GM23338 (cell line): ENCODE measurements at regions not wholly inside any gene's neighbourhood (a gene's known extent, or its start where the extent isn't known, plus 50 kb on each side); places are given as distances from the start of the nearest gene placed in this dataset.

Experiments
- ATAC-seq: fragments of 200-7000 bp; cut with Tn5 transposase; 3 replicates; pipeline ENCODE4 v1.9.1; 2020
- DNase-seq: peaks from one replicate; pipeline ENCODE4 v3.0.0-alpha.2; 2015; ENCODE audit warnings: low spot score
- H2AFZ ChIP-seq: fragments of 200-600 bp; sonication (generic); 2 replicates; pipeline ENCODE4 v1.8.0; 2016; ENCODE audit warnings: antibody characterized with exemption, mild to moderate bottlenecking, moderate library complexity
- H3F3A ChIP-seq: fragments of 200-600 bp; sonication (generic); replicated peaks from 2 replicates; pipeline ENCODE4 v1.8.0; 2017; ENCODE audit warnings: antibody characterized with exemption, mixed run types, low read depth
- H3K27ac ChIP-seq: fragments of 200-600 bp; sonication (generic); 2 replicates; pipeline ENCODE4 v1.6.1; 2016; ENCODE audit warnings: low read depth
- H3K27me3 ChIP-seq: fragments of 200-600 bp; sonication (generic); 2 replicates; pipeline ENCODE4 v1.8.0; 2016; ENCODE audit warnings: mild to moderate bottlenecking, mixed run types, moderate library complexity; ENCODE audit not compliant: insufficient read depth
- H3K36me3 ChIP-seq: fragments of 200-600 bp; sonication (generic); 2 replicates; pipeline ENCODE4 v1.8.0; 2016; ENCODE audit warnings: mild to moderate bottlenecking; ENCODE audit not compliant: insufficient read depth
- H3K4me1 ChIP-seq: fragments of 200-600 bp; sonication (generic); 2 replicates; pipeline ENCODE4 v1.8.0; 2016; ENCODE audit warnings: mild to moderate bottlenecking, moderate library complexity; ENCODE audit not compliant: insufficient read depth
- H3K4me2 ChIP-seq: fragments of 200-600 bp; sonication (generic); 2 replicates; pipeline ENCODE4 v1.7.1; 2017; ENCODE audit warnings: mixed run types
- H3K4me3 ChIP-seq: fragments of 200-600 bp; sonication (generic); 2 replicates; pipeline ENCODE4 v1.6.1; 2016; ENCODE audit warnings: mixed run types
- H3K79me2 ChIP-seq: fragments of 200-600 bp; sonication (generic); replicated peaks from 2 replicates; pipeline ENCODE4 v1.8.0; 2017; ENCODE audit warnings: mild to moderate bottlenecking; ENCODE audit not compliant: insufficient read depth
- H3K9me2 ChIP-seq: fragments of 200-600 bp; sonication (generic); 2 replicates; pipeline ENCODE4 v1.8.0; 2017; ENCODE audit not compliant: insufficient read depth
- H4K20me1 ChIP-seq: fragments of 200-600 bp; sonication (generic); replicated peaks from 2 replicates; pipeline ENCODE4 v1.8.0; 2017; ENCODE audit warnings: mild to moderate bottlenecking; ENCODE audit not compliant: insufficient read depth
- H3K27ac Mint-ChIP-seq: 2 replicates; pipeline ENCODE4 v1.8.0; 2020; ENCODE audit warnings: inconsistent platforms, mild to moderate bottlenecking, moderate library complexity, mixed read lengths
- H3K27me3 Mint-ChIP-seq: 3 replicates; pipeline ENCODE4 v1.8.0; 2022; ENCODE audit warnings: low read depth, mild to moderate bottlenecking, moderate library complexity, mixed read lengths, inconsistent platforms; ENCODE audit not compliant: insufficient read depth, poor library complexity
- H3K36me3 Mint-ChIP-seq: 3 replicates; pipeline ENCODE4 v1.8.0; 2021; ENCODE audit warnings: low read depth, mild to moderate bottlenecking, inconsistent platforms, moderate library complexity, mixed read lengths
- H3K4me1 Mint-ChIP-seq: 3 replicates; pipeline ENCODE4 v1.8.0; 2020; ENCODE audit warnings: mild to moderate bottlenecking, inconsistent platforms, mixed read lengths
- H3K4me3 Mint-ChIP-seq: 3 replicates; pipeline ENCODE4 v1.8.0; 2021; ENCODE audit warnings: moderate library complexity, mild to moderate bottlenecking, inconsistent platforms, mixed read lengths
- H3K9me3 Mint-ChIP-seq: 3 replicates; pipeline ENCODE4 v1.8.0; 2020; ENCODE audit warnings: moderate library complexity, mild to moderate bottlenecking, inconsistent platforms, mixed read lengths
- CREB1 ChIP-seq: fragments of 250-450 bp; sonication (Bioruptor Pico); IDR thresholded peaks from 2 replicates; pipeline ENCODE4 v1.5.0; 2020; ENCODE audit warnings: low read depth, mild to moderate bottlenecking, moderate library complexity
- EZH2 ChIP-seq: fragments of 200-600 bp; sonication (generic); IDR thresholded peaks from one replicate; pipeline ENCODE4 v1.8.0; 2017; ENCODE audit warnings: antibody characterized with exemption, mild to moderate bottlenecking, low read depth; ENCODE audit not compliant: unreplicated experiment
- EZH2phosphoT487 ChIP-seq: fragments of 200-600 bp; sonication (generic); IDR thresholded peaks from one replicate; pipeline ENCODE4 v1.8.1; 2018; ENCODE audit warnings: antibody characterized with exemption; ENCODE audit not compliant: unreplicated experiment
- POLR2AphosphoS5 ChIP-seq: IDR thresholded peaks from 2 replicates; pipeline ENCODE4 v1.6.1; 2016; ENCODE audit warnings: antibody characterized with exemption, low read depth
- STAT1 ChIP-seq: IDR thresholded peaks from one replicate; pipeline ENCODE4 v1.6.1; 2016; ENCODE audit warnings: antibody characterized with exemption; ENCODE audit not compliant: unreplicated experiment
- ZNF331 ChIP-seq: fragments of 250-450 bp; sonication (Bioruptor Pico); IDR thresholded peaks from 2 replicates; pipeline ENCODE4 v1.5.0; 2020; ENCODE audit warnings: low read depth, mild to moderate bottlenecking, moderate library complexity
- ZNF462 ChIP-seq: fragments of 250-450 bp; sonication (Bioruptor Pico); IDR thresholded peaks from 2 replicates; pipeline ENCODE4 v1.5.0; 2020; ENCODE audit warnings: mild to moderate bottlenecking, moderate library complexity
- TF ChIP-seq, protein P1 (sequence below), 2 experiments: fragments of 200-600 bp in 1 of 2; sonication (generic) in 1 of 2; conservative IDR thresholded peaks; 2 replicates each; pipeline versions ENCODE4 v1.5.1 to v1.6.1; 2016 to 2017; ENCODE audit warnings: antibody characterized with exemption in 2 of 2, low read depth in 2 of 2, mild to moderate bottlenecking in 2 of 2, moderate library complexity in 1 of 2
- TF ChIP-seq, protein P2 (sequence below): IDR thresholded peaks from one replicate; pipeline ENCODE4 v1.6.1; 2018; ENCODE audit warnings: antibody characterized with exemption; ENCODE audit not compliant: unreplicated experiment

DNA sequence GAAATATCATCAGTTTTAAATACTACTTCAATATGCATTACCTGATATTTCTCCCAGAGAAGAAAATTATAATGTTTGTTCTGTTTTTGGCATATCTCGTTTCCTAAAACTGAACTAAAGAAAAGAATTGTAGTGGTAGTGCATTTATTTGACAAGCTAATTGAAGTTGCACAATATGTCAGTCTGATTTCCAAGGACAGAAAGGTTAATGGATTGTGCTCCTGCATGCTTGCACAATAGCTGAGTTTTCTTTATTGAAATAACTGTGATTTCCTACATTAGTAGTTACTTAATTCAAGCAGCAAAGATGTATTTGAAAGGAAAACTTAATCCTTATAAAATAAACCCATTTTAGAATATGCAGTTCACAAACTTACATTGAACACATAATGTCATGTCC is 2047.7 kb downstream of the NCAM2 start:
- Mint-ChIP-seq H3K4me3 (no peak overlapping the region), H3K27me3 (no peaks in the 10 kb centered on the region), H3K9me3 (peaks cover 10% of the 10 kb centered on the region), H3K27ac (no peak overlapping the region), H3K36me3 (peaks cover 7% of the 10 kb centered on the region; the same call in 1 of the 3 replicates), H3K4me1 (no peaks in the 10 kb centered on the region)
- Histone ChIP-seq H3K4me2 (no peak overlapping the region), H3K36me3 (no peaks in the 10 kb centered on the region), H3F3A (no peaks in the 10 kb centered on the region), H3K27ac (no peak overlapping the region), H3K27me3 (no peaks in the 10 kb centered on the region), H2AFZ (no peak overlapping the region), H3K9me2 (no peaks in the 10 kb centered on the region), H3K79me2 (no peaks in the 10 kb centered on the region), H3K4me1 (no peaks in the 10 kb centered on the region), H3K4me3 (no peak overlapping the region), H4K20me1 (no peaks in the 10 kb centered on the region)
- ATAC-seq, result no peak
- no peak for DNase-seq
- TF ChIP-seq ZNF331 (CRISPR knock-in tag), result no peak
- TF ChIP-seq CREB1 (CRISPR knock-in tag), result no peak

DNA sequence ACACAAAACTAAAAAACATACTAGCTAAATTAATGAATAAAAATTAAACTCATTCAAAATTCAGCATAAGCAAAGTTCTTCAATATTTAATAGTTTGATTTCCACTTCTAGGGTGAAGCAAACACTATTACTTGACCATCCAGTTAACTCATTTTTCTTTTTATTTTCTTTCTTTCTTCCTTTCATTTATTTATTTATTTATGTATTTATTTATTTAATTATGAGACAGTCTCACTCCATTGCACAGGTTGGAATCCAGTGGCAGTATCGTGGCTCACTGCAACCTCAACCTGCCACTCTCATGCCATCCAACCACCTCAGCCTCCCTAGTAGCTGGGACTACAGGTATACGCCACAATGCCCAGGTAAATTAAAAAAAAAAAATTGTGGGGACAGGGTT is 2069.5 kb downstream of the NCAM2 start:
- no peaks in the 10 kb centered on the region for H3K4me1 ChIP-seq
- H3K36me3 Mint-ChIP-seq, result no peaks in the 10 kb centered on the region
- no peak overlapping the region for H3K4me2 ChIP-seq
- no peak overlapping the region for H3K27ac ChIP-seq
- H3K27me3 Mint-ChIP-seq, result peaks cover 1% of the 10 kb centered on the region
- no peaks in the 10 kb centered on the region for H3K4me1 Mint-ChIP-seq
- H3K27me3 ChIP-seq, result no peaks in the 10 kb centered on the region
- H3F3A ChIP-seq, result no peaks in the 10 kb centered on the region
- no peaks in the 10 kb centered on the region for H3K79me2 ChIP-seq
- H2AFZ ChIP-seq, result no peak overlapping the region
- H3K4me3 Mint-ChIP-seq, result no peak overlapping the region
- peaks cover 4% of the 10 kb centered on the region; the same call in 2 of the 3 replicates for H3K9me3 Mint-ChIP-seq
- H3K27ac Mint-ChIP-seq, result no peak overlapping the region
- DNase-seq, result no peak
- H4K20me1 ChIP-seq, result no peaks in the 10 kb centered on the region
- no peak overlapping the region for H3K4me3 ChIP-seq
- H3K36me3 ChIP-seq, result 0 out of 2 replicates have a peak, but pooled peaks cover under 1% of the 10 kb centered on the region
- TF ChIP-seq POLR2AphosphoS5 (no peak), EZH2 (no peak), STAT1 (no peak), ZNF462 (CRISPR knock-in tag) (no peak), EZH2phosphoT487 (no peak)
- TF ChIP-seq, protein P1, sequence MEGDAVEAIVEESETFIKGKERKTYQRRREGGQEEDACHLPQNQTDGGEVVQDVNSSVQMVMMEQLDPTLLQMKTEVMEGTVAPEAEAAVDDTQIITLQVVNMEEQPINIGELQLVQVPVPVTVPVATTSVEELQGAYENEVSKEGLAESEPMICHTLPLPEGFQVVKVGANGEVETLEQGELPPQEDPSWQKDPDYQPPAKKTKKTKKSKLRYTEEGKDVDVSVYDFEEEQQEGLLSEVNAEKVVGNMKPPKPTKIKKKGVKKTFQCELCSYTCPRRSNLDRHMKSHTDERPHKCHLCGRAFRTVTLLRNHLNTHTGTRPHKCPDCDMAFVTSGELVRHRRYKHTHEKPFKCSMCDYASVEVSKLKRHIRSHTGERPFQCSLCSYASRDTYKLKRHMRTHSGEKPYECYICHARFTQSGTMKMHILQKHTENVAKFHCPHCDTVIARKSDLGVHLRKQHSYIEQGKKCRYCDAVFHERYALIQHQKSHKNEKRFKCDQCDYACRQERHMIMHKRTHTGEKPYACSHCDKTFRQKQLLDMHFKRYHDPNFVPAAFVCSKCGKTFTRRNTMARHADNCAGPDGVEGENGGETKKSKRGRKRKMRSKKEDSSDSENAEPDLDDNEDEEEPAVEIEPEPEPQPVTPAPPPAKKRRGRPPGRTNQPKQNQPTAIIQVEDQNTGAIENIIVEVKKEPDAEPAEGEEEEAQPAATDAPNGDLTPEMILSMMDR (conservative IDR thresholded peaks at IDR 0.05; ENCODE audit: low read depth in 2 of 2), result no peak
- TF ChIP-seq, protein P2, sequence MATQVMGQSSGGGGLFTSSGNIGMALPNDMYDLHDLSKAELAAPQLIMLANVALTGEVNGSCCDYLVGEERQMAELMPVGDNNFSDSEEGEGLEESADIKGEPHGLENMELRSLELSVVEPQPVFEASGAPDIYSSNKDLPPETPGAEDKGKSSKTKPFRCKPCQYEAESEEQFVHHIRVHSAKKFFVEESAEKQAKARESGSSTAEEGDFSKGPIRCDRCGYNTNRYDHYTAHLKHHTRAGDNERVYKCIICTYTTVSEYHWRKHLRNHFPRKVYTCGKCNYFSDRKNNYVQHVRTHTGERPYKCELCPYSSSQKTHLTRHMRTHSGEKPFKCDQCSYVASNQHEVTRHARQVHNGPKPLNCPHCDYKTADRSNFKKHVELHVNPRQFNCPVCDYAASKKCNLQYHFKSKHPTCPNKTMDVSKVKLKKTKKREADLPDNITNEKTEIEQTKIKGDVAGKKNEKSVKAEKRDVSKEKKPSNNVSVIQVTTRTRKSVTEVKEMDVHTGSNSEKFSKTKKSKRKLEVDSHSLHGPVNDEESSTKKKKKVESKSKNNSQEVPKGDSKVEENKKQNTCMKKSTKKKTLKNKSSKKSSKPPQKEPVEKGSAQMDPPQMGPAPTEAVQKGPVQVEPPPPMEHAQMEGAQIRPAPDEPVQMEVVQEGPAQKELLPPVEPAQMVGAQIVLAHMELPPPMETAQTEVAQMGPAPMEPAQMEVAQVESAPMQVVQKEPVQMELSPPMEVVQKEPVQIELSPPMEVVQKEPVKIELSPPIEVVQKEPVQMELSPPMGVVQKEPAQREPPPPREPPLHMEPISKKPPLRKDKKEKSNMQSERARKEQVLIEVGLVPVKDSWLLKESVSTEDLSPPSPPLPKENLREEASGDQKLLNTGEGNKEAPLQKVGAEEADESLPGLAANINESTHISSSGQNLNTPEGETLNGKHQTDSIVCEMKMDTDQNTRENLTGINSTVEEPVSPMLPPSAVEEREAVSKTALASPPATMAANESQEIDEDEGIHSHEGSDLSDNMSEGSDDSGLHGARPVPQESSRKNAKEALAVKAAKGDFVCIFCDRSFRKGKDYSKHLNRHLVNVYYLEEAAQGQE, result no peak
- no peak for ATAC-seq
- no peaks in the 10 kb centered on the region for H3K9me2 ChIP-seq
